Astrocyte (in vitro differentiated cells and primary cell): ENCODE measurements at regions not wholly inside any gene's neighbourhood (a gene's known extent, or its start where the extent isn't known, plus 50 kb on each side); places are given as distances from the start of the nearest gene placed in this dataset.

Source experiments
- DNase-seq: peaks from one replicate; pipeline ENCODE4 v3.0.0-alpha.2; 2010; ENCODE audit warnings: low read depth
- FAIRE-seq: peaks from 2 replicates; lab custom pipeline; 2011; peaks lifted over from hg19 to GRCh38; lab: Jason Lieb, UNC
- H2AFZ ChIP-seq: 2 replicates; pipeline ENCODE4 v1.6.0; 2012; ENCODE audit warnings: low read depth, low read length, inconsistent platforms
- H3K27ac ChIP-seq: 2 replicates; pipeline ENCODE4 v1.5.1; 2011; ENCODE audit warnings: low read depth, low read length, inconsistent platforms
- H3K27me3 ChIP-seq: 2 replicates; pipeline ENCODE4 v1.6.0; 2011; ENCODE audit warnings: low read length, inconsistent platforms; ENCODE audit not compliant: insufficient read depth
- H3K36me3 ChIP-seq: 2 replicates; pipeline ENCODE4 v1.5.1; 2011; ENCODE audit warnings: low read length, inconsistent platforms; ENCODE audit not compliant: insufficient read depth
- H3K4me1 ChIP-seq: 2 replicates; pipeline ENCODE4 v1.5.1; 2011; ENCODE audit warnings: low read length, inconsistent platforms; ENCODE audit not compliant: insufficient read depth
- H3K4me2 ChIP-seq: 2 replicates; pipeline ENCODE4 v1.6.0; 2012; ENCODE audit warnings: low read length, inconsistent platforms
- H3K4me3 ChIP-seq: 2 replicates; pipeline ENCODE4 v1.5.1; 2011; ENCODE audit warnings: low read depth, mild to moderate bottlenecking, low read length, inconsistent platforms; ENCODE audit not compliant: insufficient read depth
- H3K79me2 ChIP-seq: 2 replicates; pipeline ENCODE4 v1.6.0; 2012; ENCODE audit warnings: mild to moderate bottlenecking, low read length, inconsistent platforms; ENCODE audit not compliant: insufficient read depth
- H3K9ac ChIP-seq: 2 replicates; pipeline ENCODE4 v1.6.0; 2012; ENCODE audit warnings: mild to moderate bottlenecking, low read length, inconsistent platforms
- H3K9me3 ChIP-seq: 2 replicates; pipeline ENCODE4 v1.5.1; 2012; ENCODE audit warnings: low read depth, mild to moderate bottlenecking, low read length, inconsistent platforms; ENCODE audit not compliant: insufficient read depth
- H4K20me1 ChIP-seq: 2 replicates; pipeline ENCODE4 v1.6.0; 2012; ENCODE audit warnings: low read length, inconsistent platforms; ENCODE audit not compliant: insufficient read depth
- H3K27ac Mint-ChIP-seq: one replicate; pipeline ENCODE4 v1.8.0; 2021; ENCODE audit warnings: mild to moderate bottlenecking, mixed read lengths; ENCODE audit not compliant: unreplicated experiment
- H3K27me3 Mint-ChIP-seq: one replicate; pipeline ENCODE4 v1.8.0; 2021; ENCODE audit warnings: low read depth, mixed read lengths; ENCODE audit not compliant: unreplicated experiment
- H3K36me3 Mint-ChIP-seq: one replicate; pipeline ENCODE4 v1.8.0; 2021; ENCODE audit warnings: low read depth, mixed read lengths; ENCODE audit not compliant: unreplicated experiment
- H3K4me1 Mint-ChIP-seq: one replicate; pipeline ENCODE4 v1.8.0; 2021; ENCODE audit warnings: low read depth, mixed read lengths; ENCODE audit not compliant: unreplicated experiment
- H3K4me3 Mint-ChIP-seq: one replicate; pipeline ENCODE4 v1.8.0; 2021; ENCODE audit warnings: mild to moderate bottlenecking, moderate library complexity, mixed read lengths; ENCODE audit not compliant: unreplicated experiment
- H3K9me3 Mint-ChIP-seq: one replicate; pipeline ENCODE4 v1.8.0; 2021; ENCODE audit warnings: mild to moderate bottlenecking, mixed read lengths; ENCODE audit not compliant: unreplicated experiment
- CTCF ChIP-seq: IDR thresholded peaks from 2 replicates; pipeline ENCODE4 v1.5.1; 2011; ENCODE audit warnings: low read depth, mild to moderate bottlenecking, inconsistent platforms, low read length, moderate library complexity; ENCODE audit not compliant: insufficient read depth
- EZH2 ChIP-seq: IDR thresholded peaks from 2 replicates; pipeline ENCODE4 v1.6.1; 2012; ENCODE audit warnings: mild to moderate bottlenecking, low read length, inconsistent platforms; ENCODE audit not compliant: insufficient read depth

- Histone ChIP-seq H3K4me1 (peaks cover 10% of the 10 kb centered on the region), H3K27ac (no peak overlapping the region), H3K4me2 (no peak overlapping the region), H3K27me3 (no peaks in the 10 kb centered on the region), H3K79me2 (no peaks in the 10 kb centered on the region), H4K20me1 (no peaks in the 10 kb centered on the region), H3K4me3 (no peak overlapping the region), H2AFZ (no peak overlapping the region), H3K36me3 (no peaks in the 10 kb centered on the region), H3K9ac (no peak overlapping the region), H3K9me3 (peaks cover 4% of the 10 kb centered on the region)
- no peak for DNase-seq
- Mint-ChIP-seq H3K27ac (peak overlapping the region; percentile 44), H3K36me3 (no peaks in the 10 kb centered on the region), H3K27me3 (no peaks in the 10 kb centered on the region), H3K9me3 (peaks cover 11% of the 10 kb centered on the region), H3K4me3 (no peak overlapping the region), H3K4me1 (peaks cover 12% of the 10 kb centered on the region)
- no peak for FAIRE-seq
- TF ChIP-seq EZH2 (no peak), CTCF (no peak)
These were observed 111.6 kb downstream of the EMX2 start for GRCh38 chr10:117654105-117654504.

- H3K4me1 ChIP-seq = peaks cover 10% of the 10 kb centered on the region
- H4K20me1 ChIP-seq = no peaks in the 10 kb centered on the region
- H3K27me3 ChIP-seq = no peaks in the 10 kb centered on the region
- H3K36me3 ChIP-seq = no peaks in the 10 kb centered on the region
- no peak for TF ChIP-seq EZH2
- TF ChIP-seq CTCF = no peak
- H3K27ac Mint-ChIP-seq = no peak overlapping the region
- H3K4me2 ChIP-seq = no peak overlapping the region
- H3K4me3 ChIP-seq = no peak overlapping the region
- no peaks in the 10 kb centered on the region for H3K9me3 ChIP-seq
- H3K79me2 ChIP-seq = no peaks in the 10 kb centered on the region
- FAIRE-seq = no peak
- H3K27ac ChIP-seq = no peak overlapping the region
- no peaks in the 10 kb centered on the region for H3K27me3 Mint-ChIP-seq
- H3K4me1 Mint-ChIP-seq = peaks cover 12% of the 10 kb centered on the region
- no peak overlapping the region for H3K9ac ChIP-seq
- H2AFZ ChIP-seq = no peak overlapping the region
- DNase-seq = no peak
- H3K36me3 Mint-ChIP-seq = no peaks in the 10 kb centered on the region
- H3K9me3 Mint-ChIP-seq = peaks cover 3% of the 10 kb centered on the region
- H3K4me3 Mint-ChIP-seq = no peak overlapping the region
These were observed 114.1 kb downstream of the EMX2 start for GRCh38 chr10:117656385-117657367.

DNA sequence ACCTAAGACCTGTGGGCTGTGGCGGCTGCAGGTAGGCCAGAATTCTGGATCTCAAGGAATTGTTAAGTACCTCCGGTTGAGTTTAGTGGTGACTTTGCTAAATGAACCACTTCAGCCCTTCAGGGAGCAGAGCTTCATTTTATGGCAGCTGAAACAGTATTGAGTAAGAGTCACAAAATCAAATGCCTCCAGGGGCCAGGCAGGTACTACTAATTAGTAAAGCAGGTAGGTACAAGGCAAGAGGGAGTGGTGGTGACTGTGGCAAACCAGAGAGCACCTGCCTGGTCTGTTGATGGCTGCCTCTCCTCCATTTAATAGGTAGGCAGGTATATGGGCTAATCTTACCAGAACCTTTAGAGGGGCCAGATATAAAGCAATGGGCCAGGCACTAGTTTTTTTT, 118.8 kb downstream of the EMX2 start:
- no peak overlapping the region for H3K27ac Mint-ChIP-seq
- H3K9me3 ChIP-seq = no peaks in the 10 kb centered on the region
- no peaks in the 10 kb centered on the region for H3K27me3 ChIP-seq
- H3K9ac ChIP-seq = no peak overlapping the region
- H4K20me1 ChIP-seq = no peaks in the 10 kb centered on the region
- H3K36me3 ChIP-seq = no peaks in the 10 kb centered on the region
- H3K27ac ChIP-seq = no peak overlapping the region
- FAIRE-seq (no peak), DNase-seq (no peak)
- no peaks in the 10 kb centered on the region for H3K36me3 Mint-ChIP-seq
- no peak overlapping the region for H3K4me2 ChIP-seq
- no peak overlapping the region for H3K4me3 Mint-ChIP-seq
- peaks cover 13% of the 10 kb centered on the region for H3K4me1 Mint-ChIP-seq
- no peaks in the 10 kb centered on the region for H3K79me2 ChIP-seq
- peaks cover 5% of the 10 kb centered on the region for H3K9me3 Mint-ChIP-seq
- H2AFZ ChIP-seq = no peak overlapping the region
- H3K27me3 Mint-ChIP-seq = peaks cover 10% of the 10 kb centered on the region
- TF ChIP-seq CTCF (no peak), EZH2 (no peak)
- H3K4me3 ChIP-seq = no peak overlapping the region
- peaks cover 4% of the 10 kb centered on the region for H3K4me1 ChIP-seq
